AG04449 (cell line): ENCODE measurements at regions not wholly inside any gene's neighbourhood (a gene's known extent, or its start where the extent isn't known, plus 50 kb on each side); places are given as distances from the start of the nearest gene placed in this dataset.

Experiments
- CTCF ChIA-PET: fragments of 350-600 bp; formaldehyde crosslinking; extraction: SDS; loops from one replicate; lab custom pipeline; 2021; ENCODE audit warnings: antibody characterized with exemption; lab: Yijun Ruan, JAX
- POLR2A ChIA-PET: fragments of 400-600, 350-600 bp; formaldehyde crosslinking; extraction: SDS; loops from one replicate; lab custom pipeline; 2020; ENCODE audit warnings: antibody characterized with exemption, inconsistent platforms; lab: Yijun Ruan, JAX
- DNase-seq: peaks from one replicate; pipeline ENCODE4 v3.0.0-alpha.2; 2010; ENCODE audit warnings: low read depth, low spot score
- H3K4me3 ChIP-seq: 2 replicates; pipeline ENCODE4 v1.5.1; 2011; ENCODE audit warnings: low read depth, mild to moderate bottlenecking, control low read depth, low read length
- TF ChIP-seq, protein P1 (sequence below): IDR thresholded peaks from one replicate; pipeline ENCODE4 v1.5.1; 2011; ENCODE audit warnings: mild to moderate bottlenecking, moderate library complexity, low read length, control low read depth, inconsistent platforms; ENCODE audit not compliant: insufficient read depth; ENCODE audit errors: missing control alignments

DNA sequence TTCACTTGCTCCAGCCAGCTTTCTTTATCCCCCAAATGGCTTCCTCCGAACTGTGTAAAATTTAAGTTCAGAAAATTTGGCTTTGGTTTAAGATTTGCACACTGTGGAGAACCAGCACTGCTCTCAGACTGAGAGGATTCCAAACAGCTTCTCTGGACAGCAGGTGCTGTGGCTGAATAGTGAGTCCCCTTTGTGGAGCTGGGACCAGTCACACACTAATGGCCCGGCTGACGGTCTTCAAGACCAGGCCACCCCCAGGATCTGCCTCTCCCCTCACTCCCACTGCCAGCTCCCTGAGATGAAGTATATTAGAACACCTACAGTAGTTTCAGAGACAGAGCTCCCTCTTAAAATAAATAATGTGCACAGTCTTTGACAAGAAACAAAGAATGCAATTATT, 267.3 kb downstream of the BCAT1 start:
- ChIA-PET CTCF (no interaction called here), POLR2A (interaction anchor here (0.6 kb wide), 1 partner anchor 39 kb away, joined by 6 read pairs; no protein-coding TSS in a partner anchor)
- no peak for DNase-seq
- H3K4me3 ChIP-seq: no peak overlapping the region
- TF ChIP-seq, protein P1, sequence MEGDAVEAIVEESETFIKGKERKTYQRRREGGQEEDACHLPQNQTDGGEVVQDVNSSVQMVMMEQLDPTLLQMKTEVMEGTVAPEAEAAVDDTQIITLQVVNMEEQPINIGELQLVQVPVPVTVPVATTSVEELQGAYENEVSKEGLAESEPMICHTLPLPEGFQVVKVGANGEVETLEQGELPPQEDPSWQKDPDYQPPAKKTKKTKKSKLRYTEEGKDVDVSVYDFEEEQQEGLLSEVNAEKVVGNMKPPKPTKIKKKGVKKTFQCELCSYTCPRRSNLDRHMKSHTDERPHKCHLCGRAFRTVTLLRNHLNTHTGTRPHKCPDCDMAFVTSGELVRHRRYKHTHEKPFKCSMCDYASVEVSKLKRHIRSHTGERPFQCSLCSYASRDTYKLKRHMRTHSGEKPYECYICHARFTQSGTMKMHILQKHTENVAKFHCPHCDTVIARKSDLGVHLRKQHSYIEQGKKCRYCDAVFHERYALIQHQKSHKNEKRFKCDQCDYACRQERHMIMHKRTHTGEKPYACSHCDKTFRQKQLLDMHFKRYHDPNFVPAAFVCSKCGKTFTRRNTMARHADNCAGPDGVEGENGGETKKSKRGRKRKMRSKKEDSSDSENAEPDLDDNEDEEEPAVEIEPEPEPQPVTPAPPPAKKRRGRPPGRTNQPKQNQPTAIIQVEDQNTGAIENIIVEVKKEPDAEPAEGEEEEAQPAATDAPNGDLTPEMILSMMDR: no peak

DNA sequence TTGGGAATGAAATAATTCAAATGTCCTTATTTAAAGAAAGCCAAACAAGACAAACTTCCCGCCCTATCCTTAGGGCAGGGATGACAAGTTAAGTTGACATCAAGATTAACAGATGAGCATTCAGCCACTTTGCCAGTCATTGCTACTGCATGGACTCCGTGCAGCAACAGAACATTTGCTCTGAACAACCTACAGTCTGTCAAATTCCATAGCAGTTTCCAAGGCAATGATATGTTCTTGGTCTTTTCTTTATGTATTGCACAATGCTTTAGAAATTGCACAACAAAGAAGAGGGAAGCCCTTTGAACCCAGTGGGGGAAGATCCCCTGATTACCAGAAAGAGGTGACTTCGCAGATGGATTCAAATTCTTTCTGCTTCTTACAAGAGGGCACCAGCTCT, 269.8 kb downstream of the BCAT1 start:
- TF ChIP-seq, protein P1: no peak
- H3K4me3 ChIP-seq: no peak overlapping the region
- ChIA-PET CTCF (no interaction called here), POLR2A (no interaction called here)
- DNase-seq: no peak

DNA sequence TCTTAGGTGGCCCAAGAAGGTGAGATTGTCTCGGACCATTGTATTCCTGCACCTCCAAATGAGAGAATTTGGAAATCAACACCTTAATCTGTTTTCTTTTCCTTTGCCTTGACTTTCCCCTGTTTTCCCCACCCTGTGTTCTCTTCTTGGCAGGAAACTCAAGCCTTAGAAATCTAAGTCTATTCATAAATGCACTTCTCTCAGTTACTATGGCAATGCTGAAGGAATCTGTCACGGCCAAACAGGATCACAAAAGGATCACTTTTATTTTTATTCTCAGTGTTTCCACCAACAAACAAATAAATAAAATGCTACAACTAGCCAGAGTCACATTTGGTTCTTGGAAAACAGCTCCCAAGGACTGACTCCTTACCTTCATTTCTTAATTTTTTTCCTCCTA, 270.5 kb downstream of the BCAT1 start:
- H3K4me3 ChIP-seq: no peak overlapping the region
- TF ChIP-seq, protein P1: no peak
- ChIA-PET POLR2A (no interaction called here), CTCF (no interaction called here)
- DNase-seq: no peak

DNA sequence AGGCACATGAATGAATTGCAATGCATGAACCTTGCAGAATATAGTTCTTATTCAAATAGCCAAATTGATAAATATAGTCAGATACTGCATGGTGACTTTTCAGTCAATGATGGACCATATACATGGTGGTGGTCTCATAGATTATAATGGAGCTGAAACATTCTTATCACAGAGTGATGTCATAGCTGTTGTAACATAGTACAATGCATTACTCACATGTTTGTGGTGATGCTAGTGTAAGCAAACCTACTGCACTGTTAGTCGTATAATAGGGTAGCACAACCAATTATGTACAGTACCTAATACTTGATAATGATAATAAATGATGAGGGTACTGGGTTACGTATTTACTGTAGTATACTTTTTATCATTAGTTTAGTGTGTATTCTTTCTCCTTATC, 280.3 kb downstream of the BCAT1 start:
- CTCF ChIA-PET: no interaction called here
- TF ChIP-seq, protein P1: no peak
- POLR2A ChIA-PET: no interaction called here
- H3K4me3 ChIP-seq: no peak overlapping the region
- no peak for DNase-seq

DNA sequence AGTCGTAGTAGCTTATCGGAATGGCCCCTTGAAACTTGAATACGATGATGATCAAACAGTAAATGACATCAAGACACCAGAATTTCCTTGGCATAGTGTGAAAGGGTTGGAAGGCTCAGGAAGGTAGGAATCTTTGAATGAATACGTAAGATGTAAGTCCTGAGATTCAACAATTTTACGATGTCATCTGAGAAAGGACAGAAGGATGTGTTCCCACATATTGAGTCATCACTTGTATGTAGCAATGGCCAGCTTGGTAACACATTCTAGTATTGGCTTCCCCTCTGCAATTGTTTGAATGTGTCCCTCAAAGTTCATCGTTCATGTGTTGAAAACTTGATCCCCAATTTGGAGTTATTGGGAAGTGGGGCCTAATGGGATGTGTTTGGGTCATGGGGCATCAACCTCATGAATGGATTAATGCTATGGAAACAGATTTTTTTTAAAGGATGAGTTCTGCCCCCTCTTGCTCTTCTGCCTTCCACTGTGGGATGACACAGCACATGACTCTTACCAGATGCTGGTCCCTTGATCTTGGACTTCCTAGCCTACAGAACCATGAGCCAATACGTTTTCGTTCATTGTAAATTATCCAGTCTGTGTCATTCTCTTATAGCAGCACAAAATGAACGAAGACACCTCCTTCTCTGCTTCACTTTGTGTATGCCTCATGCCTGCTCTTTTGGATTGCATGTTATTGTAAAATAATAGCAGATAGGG, 284.6 kb downstream of the BCAT1 start:
- TF ChIP-seq, protein P1: no peak
- H3K4me3 ChIP-seq: no peak overlapping the region
- ChIA-PET CTCF (no interaction called here), POLR2A (no interaction called here)
- DNase-seq: no peak

DNA sequence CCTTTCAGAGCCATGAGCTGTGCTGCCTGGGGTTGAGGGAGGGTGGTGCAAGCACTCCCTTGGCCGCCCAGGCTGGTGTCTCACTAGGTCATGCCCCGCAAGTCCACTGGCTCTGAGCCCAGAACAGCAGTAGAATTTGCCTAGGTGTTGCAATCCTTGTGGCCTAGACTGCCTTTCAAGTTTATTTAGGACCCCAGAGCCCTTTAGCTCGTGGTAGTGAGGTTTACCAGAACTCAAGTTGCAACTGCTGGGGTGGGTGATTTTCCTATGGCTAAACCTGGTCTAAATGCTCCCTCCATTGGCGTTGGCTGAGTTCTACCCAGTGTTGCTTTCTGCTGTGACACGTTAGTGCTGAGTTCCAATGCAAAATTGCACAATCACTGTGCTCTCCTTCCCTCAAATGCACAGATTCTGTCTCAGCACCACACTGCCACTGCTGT, 287.2 kb downstream of the BCAT1 start:
- DNase-seq: no peak
- POLR2A ChIA-PET: no interaction called here
- CTCF ChIA-PET: no interaction called here

More for the DNA sequence above, 287.2 kb downstream of the BCAT1 start:
- H3K4me3 ChIP-seq: no peak overlapping the region
- TF ChIP-seq, protein P1: no peak
